Breast epithelium (tissue), 3 donors: ENCODE measurements at regions not wholly inside any gene's neighbourhood (a gene's known extent, or its start where the extent isn't known, plus 50 kb on each side); places are given as distances from the start of the nearest gene placed in this dataset.

ENCODE experiments used
- POLR2A ChIP-seq: fragments of 450-650 bp; IDR thresholded peaks from one replicate; pipeline ENCODE4 v1.6.1; 2016; ENCODE audit warnings: antibody characterized with exemption, mild to moderate bottlenecking, moderate library complexity
- POLR2AphosphoS5 ChIP-seq, 3 donors: sonication (generic); formaldehyde crosslinking; IDR thresholded peaks; one replicate each; pipeline ENCODE4 v1.6.1; 2017; ENCODE audit warnings: antibody characterized with exemption in 3 of 3
- TF ChIP-seq, protein P1 (sequence below), 3 donors: fragments of 450-650 bp; IDR thresholded peaks; one replicate each; pipeline ENCODE4 v1.5.1; 2016 to 2017; ENCODE audit warnings: antibody characterized with exemption in 3 of 3, mild to moderate bottlenecking in 3 of 3, moderate library complexity in 3 of 3

DNA sequence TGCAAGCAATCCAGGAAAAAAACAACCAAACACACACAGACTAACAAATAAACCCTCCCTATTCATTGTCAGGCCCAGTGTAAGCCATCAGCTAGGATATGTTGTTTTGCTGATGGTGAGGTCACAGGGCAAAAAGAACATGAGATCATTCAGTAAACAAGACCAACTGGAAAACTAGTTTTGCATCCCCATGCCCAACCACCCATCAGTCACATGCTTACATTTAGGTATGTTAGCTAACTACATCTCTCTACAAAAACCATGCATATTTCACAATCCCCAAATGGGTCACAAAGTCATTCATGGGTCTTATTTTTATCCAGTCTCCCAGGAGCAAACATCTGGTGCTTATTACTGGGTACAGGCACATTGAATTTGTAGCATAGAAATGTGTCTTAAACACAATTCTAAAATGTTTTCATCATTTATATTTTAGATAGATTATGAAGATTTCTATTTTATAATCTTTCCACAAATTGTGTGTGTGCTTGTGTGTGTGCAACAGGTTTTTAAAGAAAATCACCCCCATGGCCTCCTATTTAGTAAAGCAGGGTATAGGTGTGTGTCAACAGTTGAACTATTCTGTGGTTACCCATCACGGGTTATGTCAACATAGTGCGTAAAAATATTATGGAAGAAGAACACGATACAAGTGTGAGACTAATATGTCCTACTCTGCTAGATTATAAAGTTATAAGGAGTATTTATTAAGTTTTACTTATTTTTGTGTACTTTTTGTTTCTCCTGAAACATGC lies 103.8 kb upstream of the AKR1E2 start:
- TF ChIP-seq, protein P1, sequence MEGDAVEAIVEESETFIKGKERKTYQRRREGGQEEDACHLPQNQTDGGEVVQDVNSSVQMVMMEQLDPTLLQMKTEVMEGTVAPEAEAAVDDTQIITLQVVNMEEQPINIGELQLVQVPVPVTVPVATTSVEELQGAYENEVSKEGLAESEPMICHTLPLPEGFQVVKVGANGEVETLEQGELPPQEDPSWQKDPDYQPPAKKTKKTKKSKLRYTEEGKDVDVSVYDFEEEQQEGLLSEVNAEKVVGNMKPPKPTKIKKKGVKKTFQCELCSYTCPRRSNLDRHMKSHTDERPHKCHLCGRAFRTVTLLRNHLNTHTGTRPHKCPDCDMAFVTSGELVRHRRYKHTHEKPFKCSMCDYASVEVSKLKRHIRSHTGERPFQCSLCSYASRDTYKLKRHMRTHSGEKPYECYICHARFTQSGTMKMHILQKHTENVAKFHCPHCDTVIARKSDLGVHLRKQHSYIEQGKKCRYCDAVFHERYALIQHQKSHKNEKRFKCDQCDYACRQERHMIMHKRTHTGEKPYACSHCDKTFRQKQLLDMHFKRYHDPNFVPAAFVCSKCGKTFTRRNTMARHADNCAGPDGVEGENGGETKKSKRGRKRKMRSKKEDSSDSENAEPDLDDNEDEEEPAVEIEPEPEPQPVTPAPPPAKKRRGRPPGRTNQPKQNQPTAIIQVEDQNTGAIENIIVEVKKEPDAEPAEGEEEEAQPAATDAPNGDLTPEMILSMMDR (IDR thresholded peaks at IDR 0.05), result no peak
- no peak for TF ChIP-seq POLR2A
- TF ChIP-seq POLR2AphosphoS5 (IDR thresholded peaks at IDR 0.05), result peak in 2 of 3 donors; percentile 61 to 91
